Daoy (cell line): ENCODE measurements at regions not wholly inside any gene's neighbourhood (a gene's known extent, or its start where the extent isn't known, plus 50 kb on each side); places are given as distances from the start of the nearest gene placed in this dataset.
"Not testable (repeated sequence)": the region's sequence is repeated elsewhere in the genome, so short reads cannot be mapped to it uniquely, and the experiment has no call there.

Source experiments
- DNase-seq: peaks from one replicate; pipeline ENCODE4 v3.0.0-alpha.2; 2015; ENCODE audit warnings: low read depth

- DNase-seq: not testable (repeated sequence)
Observed at GRCh38 chr2:16727849-16728248, 62.2 kb upstream of the CYRIA start.

- no peak for DNase-seq
Observed at GRCh38 chr2:16727256-16727655, 61.6 kb upstream of the CYRIA start.

DNA sequence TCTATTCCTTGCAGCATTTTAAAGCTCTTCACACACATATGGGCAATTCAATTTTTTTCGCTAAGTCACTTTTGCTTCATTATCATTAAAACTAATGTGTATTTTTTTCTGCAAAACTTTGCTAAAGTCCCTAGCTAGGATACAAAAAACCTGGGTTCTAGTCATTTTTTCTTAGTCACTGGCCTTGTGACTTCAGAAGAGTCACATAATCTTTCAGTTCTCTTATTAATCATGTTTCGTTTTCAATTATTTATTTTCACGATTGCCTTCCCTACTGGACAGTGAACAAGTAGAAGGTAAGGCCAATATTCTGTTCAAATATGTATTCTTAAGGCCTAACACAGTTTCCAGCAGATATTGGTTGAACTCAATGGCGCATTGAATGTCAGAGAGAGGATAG is 60.9 kb upstream of the CYRIA start:
- DNase-seq: no peak

DNA sequence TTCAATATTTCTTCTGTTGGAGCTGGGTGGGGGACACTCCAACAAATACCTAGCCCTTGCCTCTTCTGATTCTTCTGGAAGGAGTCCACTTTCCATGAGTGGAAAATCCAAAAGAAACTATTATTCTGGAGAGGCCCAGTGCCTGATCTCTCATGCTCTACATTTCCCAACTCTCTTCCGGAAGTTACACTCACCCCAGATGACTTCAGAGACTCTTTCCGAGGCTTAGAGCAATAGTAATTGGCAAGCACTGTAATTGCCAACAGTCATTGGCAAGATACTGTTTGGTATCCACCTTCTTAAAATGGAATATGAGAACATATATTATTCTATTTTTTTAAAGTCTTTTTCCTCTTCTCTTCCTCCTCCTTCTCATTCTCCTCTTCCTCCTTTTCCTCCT is 60.5 kb upstream of the CYRIA start:
- DNase-seq: no peak

DNA sequence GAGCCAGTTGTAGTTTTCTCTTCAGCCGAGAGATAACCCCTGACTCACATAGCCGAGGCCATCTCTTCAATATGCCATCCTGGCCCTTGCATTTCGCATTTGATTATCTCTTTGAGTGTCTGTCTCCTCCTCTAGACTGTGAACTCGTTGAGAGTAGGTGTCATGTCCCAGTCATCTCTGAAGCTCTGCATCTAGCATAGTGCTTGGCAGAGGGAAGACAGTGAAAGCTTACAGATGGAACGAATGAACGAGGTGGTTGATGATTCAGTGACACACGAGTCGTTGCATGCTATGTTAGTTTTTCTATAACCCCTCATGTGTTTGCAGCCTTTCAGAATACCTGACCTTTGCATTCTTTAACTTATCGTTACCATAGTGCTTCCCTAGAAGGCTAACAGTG is 59.9 kb upstream of the CYRIA start:
- DNase-seq: no peak

DNA sequence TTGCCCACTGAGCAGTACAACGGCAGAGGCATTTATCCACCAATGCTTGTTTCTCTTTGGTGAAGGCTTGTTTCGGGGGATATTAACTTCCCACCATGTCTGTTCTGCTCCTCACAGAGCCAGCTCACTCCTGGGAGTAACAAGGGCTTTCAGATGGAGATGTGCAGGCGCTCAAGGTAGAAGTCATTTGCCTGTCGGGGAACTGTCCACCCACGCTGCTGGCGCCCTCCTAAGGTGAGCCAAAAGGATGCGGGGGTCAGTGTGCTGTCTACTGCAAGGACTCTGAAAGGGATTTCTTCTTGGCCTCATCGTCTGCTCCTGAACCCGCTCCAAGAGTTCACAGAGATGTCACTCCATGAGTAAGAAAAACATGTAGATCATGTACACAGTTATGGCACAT is 57.0 kb upstream of the CYRIA start:
- DNase-seq: no peak

DNA sequence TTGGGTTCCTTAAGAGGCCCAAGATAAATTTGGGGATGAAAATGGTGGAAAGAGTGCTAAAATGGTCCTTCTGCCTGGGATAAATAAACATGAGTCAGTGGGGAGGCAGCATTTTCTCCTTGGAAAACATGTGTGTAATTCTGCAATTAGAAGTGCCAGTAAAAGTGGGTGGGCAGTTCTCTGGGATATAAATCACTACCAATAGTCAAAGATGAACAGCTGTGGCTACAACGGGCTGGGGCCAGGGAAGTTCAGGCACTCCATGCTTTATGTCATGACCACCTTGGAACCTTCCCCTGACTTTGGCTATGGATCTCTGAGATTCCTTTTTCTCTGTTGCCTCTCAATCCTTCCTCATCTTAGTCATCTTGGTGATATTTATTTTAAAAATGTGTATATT is 56.5 kb upstream of the CYRIA start:
- DNase-seq: no peak

DNA sequence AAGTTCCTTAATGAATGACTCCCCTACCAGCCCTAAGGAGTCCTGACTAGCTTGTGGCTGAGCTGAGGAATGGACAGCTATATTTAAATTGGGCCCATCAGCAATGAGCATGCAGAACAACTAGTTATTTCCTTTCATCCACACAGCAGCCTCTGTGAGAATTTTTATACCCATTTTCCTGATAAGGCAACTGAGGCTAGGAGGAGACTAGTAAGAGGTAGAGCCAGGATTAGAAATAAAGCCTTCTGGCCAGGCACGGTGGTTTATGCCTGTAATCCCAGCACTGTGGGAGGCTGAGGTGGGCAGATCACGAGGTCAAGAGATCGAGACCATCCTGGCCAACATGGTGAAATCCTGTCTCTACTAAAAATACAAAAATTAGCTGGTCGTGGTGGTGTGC is 55.9 kb upstream of the CYRIA start:
- DNase-seq: not testable (repeated sequence)

DNA sequence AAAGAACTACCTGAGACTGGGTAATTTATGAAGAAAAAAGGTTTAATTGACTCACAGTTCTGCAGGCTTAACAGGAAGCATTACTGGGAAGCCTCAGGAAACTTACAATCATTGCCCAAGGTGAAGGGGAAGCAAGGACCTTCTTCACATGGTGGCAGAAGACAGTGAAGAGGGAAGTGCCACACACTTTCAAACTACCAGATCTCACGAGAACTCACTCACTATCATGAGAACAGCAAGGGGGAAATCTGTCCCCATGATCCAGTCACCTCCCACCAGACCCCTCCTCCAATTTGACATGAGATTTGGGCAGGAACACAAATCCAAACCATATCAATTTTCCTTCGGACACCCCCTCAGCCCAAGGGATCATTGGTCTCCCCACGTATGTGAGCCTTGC is 55.1 kb upstream of the CYRIA start:
- DNase-seq: not testable (repeated sequence)

GRCh38 chr2:16719485-16719808 is 53.8 kb upstream of the CYRIA start:
- DNase-seq: no peak

- no peak for DNase-seq
Observed at GRCh38 chr2:16718576-16719484, 53.2 kb upstream of the CYRIA start.

DNA sequence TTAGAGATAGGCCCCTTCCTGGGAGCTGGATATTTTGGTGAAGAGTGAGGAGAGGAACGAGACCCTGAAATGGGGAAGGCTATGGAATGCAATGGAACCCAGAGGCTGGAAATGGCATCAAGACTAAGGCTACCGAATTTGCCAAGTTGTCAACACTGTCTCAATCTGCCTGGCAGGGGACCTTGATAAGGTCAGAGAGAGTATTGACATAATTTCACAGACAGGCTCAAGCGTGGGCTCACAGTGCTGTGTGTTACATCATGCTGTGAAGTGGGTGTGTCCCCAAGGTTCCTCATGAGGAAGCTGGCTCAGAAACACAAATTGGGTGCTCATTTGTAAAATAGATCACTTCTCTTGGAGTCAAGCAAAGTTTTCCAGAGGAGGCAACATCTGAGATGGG is 51.8 kb upstream of the CYRIA start:
- no peak for DNase-seq

DNA sequence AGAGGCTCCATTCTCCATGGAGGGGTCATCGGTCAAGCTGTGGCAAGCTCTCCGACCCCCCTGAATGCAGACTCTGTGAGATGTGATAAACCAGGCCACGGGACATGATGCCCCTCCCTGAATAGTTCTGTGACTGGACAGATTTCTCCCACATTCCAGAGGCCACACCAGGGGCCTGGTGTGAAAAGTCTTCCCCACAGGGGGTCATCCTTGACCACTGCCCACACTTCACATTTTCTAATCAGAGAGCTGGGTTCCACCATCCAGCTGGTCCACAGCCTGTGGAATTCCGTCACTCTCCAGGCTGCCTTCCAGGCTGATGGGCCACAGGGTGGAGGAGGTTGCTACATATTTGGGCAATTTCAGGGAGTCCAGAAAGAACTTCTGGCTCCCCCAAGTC is 51.3 kb upstream of the CYRIA start:
- no peak for DNase-seq

DNA sequence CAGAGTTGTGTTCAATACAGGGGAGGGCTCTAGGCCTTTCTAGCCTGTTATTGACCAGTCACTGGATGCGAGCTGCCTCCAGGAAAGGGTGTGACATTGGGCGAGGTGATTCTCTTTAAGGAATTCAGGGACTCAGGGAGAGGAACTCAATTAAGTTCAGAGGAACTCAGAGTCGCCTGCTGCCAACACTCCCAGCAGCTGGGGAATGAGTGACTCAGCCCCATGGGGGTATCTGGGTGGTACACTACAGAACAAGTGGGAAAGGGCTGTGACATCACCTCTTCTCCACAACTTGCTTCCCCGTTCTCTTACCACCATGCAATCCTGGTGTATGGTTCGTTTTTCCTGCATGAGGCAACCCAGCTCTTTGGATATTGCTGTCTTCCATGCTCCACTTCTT is 50.4 kb upstream of the CYRIA start:
- DNase-seq: peak; percentile 8
